Osteocyte (in vitro differentiated cells): ENCODE measurements at regions not wholly inside any gene's neighbourhood (a gene's known extent, or its start where the extent isn't known, plus 50 kb on each side); places are given as distances from the start of the nearest gene placed in this dataset.

ENCODE experiments used
- DNase-seq: peaks from one replicate; pipeline ENCODE4 v3.0.0; 2021; ENCODE audit warnings: mixed read lengths; ENCODE audit not compliant: unreplicated experiment; ENCODE audit errors: extremely low spot score
- H3K27ac Mint-ChIP-seq: one replicate; pipeline ENCODE4 v1.8.0; 2021; ENCODE audit warnings: mild to moderate bottlenecking, mixed read lengths; ENCODE audit not compliant: unreplicated experiment
- H3K27me3 Mint-ChIP-seq: one replicate; pipeline ENCODE4 v1.8.0; 2021; ENCODE audit warnings: mixed read lengths; ENCODE audit not compliant: unreplicated experiment
- H3K36me3 Mint-ChIP-seq: one replicate; pipeline ENCODE4 v1.8.0; 2021; ENCODE audit warnings: mixed read lengths; ENCODE audit not compliant: unreplicated experiment
- H3K4me1 Mint-ChIP-seq: one replicate; pipeline ENCODE4 v1.8.0; 2021; ENCODE audit warnings: mixed read lengths; ENCODE audit not compliant: unreplicated experiment
- H3K4me3 Mint-ChIP-seq: one replicate; pipeline ENCODE4 v1.8.0; 2021; ENCODE audit warnings: mild to moderate bottlenecking, moderate library complexity, mixed read lengths; ENCODE audit not compliant: unreplicated experiment
- H3K9me3 Mint-ChIP-seq: one replicate; pipeline ENCODE4 v1.8.0; 2021; ENCODE audit warnings: mixed read lengths; ENCODE audit not compliant: unreplicated experiment
- CTCF ChIP-seq: fragments of 200-600 bp; sonication (generic); IDR thresholded peaks from 2 replicates; pipeline ENCODE4 v1.5.0; 2021; ENCODE audit warnings: antibody characterized with exemption, mild to moderate bottlenecking, moderate library complexity

GRCh38 chr6:95364016-95364604 is 213.2 kb upstream of the MANEA start:
- Mint-ChIP-seq H3K4me3 (no peak overlapping the region), H3K27ac (no peak overlapping the region), H3K36me3 (no peaks in the 10 kb centered on the region), H3K4me1 (no peaks in the 10 kb centered on the region), H3K27me3 (peaks cover 4% of the 10 kb centered on the region), H3K9me3 (no peaks in the 10 kb centered on the region)
- peak; percentile 50 for TF ChIP-seq CTCF
- DNase-seq: no peak

GRCh38 chr6:95365454-95365853 is 211.9 kb upstream of the MANEA start:
- Mint-ChIP-seq H3K9me3 (no peaks in the 10 kb centered on the region), H3K4me1 (no peaks in the 10 kb centered on the region), H3K27me3 (peaks cover 3% of the 10 kb centered on the region), H3K36me3 (no peaks in the 10 kb centered on the region), H3K27ac (no peak overlapping the region), H3K4me3 (no peak overlapping the region)
- no peak for TF ChIP-seq CTCF
- DNase-seq: no peak

- TF ChIP-seq CTCF: no peak
- H3K27ac Mint-ChIP-seq: no peak overlapping the region
- no peaks in the 10 kb centered on the region for H3K9me3 Mint-ChIP-seq
- H3K4me1 Mint-ChIP-seq: no peaks in the 10 kb centered on the region
- DNase-seq: no peak
- H3K27me3 Mint-ChIP-seq: peaks cover 3% of the 10 kb centered on the region
- no peak overlapping the region for H3K4me3 Mint-ChIP-seq
- H3K36me3 Mint-ChIP-seq: no peaks in the 10 kb centered on the region
These were observed 210.9 kb upstream of the MANEA start for GRCh38 chr6:95366414-95366813.

GRCh38 chr6:95383878-95384277 is 193.5 kb upstream of the MANEA start:
- no peak for DNase-seq
- no peak overlapping the region for H3K4me3 Mint-ChIP-seq
- H3K27ac Mint-ChIP-seq: no peak overlapping the region
- no peaks in the 10 kb centered on the region for H3K36me3 Mint-ChIP-seq
- no peak for TF ChIP-seq CTCF
- H3K4me1 Mint-ChIP-seq: no peaks in the 10 kb centered on the region
- no peaks in the 10 kb centered on the region for H3K27me3 Mint-ChIP-seq
- no peaks in the 10 kb centered on the region for H3K9me3 Mint-ChIP-seq

- Mint-ChIP-seq H3K9me3 (no peaks in the 10 kb centered on the region), H3K27me3 (no peaks in the 10 kb centered on the region), H3K36me3 (no peaks in the 10 kb centered on the region)
These were observed 192.3 kb upstream of the MANEA start for GRCh38 chr6:95384988-95385387.

More at GRCh38 chr6:95384988-95385387, 192.3 kb upstream of the MANEA start:
- H3K4me1 Mint-ChIP-seq: no peaks in the 10 kb centered on the region
- no peak overlapping the region for H3K27ac Mint-ChIP-seq
- no peak for TF ChIP-seq CTCF
- no peak for DNase-seq
- H3K4me3 Mint-ChIP-seq: no peak overlapping the region
